NCI-H1694 treated with DMSO at 0.1 percent for 48 hours (cell line): ENCODE measurements at regions not wholly inside any gene's neighbourhood (a gene's known extent, or its start where the extent isn't known, plus 50 kb on each side); places are given as distances from the start of the nearest gene placed in this dataset.
"Not testable (repeated sequence)": the region's sequence is repeated elsewhere in the genome, so short reads cannot be mapped to it uniquely, and the experiment has no call there.

ENCODE experiments used
- DNase-seq: peaks from one replicate; lab custom pipeline; 2025; lab: John Stamatoyannopoulos, UW

- DNase-seq, result no peak
Measured at GRCh38 chr13:81041761-81042160, 700.8 kb upstream of the SPRY2 start.

GRCh38 chr13:81031996-81032395, 691.1 kb upstream of the SPRY2 start:
- no peak for DNase-seq

- no peak for DNase-seq
Measured at GRCh38 chr13:81025091-81025490, 684.2 kb upstream of the SPRY2 start.

GRCh38 chr13:81021284-81021840, 680.4 kb upstream of the SPRY2 start:
- DNase-seq, result no peak

- no peak for DNase-seq
Measured at GRCh38 chr13:81020010-81020409, 679.1 kb upstream of the SPRY2 start.

- DNase-seq, result no peak
Measured at GRCh38 chr13:81018936-81019335, 678.0 kb upstream of the SPRY2 start.

GRCh38 chr13:81017513-81018152, 676.7 kb upstream of the SPRY2 start:
- peak; percentile 76 for DNase-seq

- no peak for DNase-seq
Measured at GRCh38 chr13:81012031-81012430, 671.1 kb upstream of the SPRY2 start.

GRCh38 chr13:81001828-81002385, 661.0 kb upstream of the SPRY2 start:
- no peak for DNase-seq

GRCh38 chr13:80998603-80999002, 657.7 kb upstream of the SPRY2 start:
- not testable (repeated sequence) for DNase-seq

- no peak for DNase-seq
Measured at GRCh38 chr13:80989747-80990146, 648.8 kb upstream of the SPRY2 start.

GRCh38 chr13:80989241-80989640, 648.3 kb upstream of the SPRY2 start:
- DNase-seq, result no peak

GRCh38 chr13:80988391-80989151, 647.6 kb upstream of the SPRY2 start:
- DNase-seq, result no peak

GRCh38 chr13:80979035-80979641, 638.2 kb upstream of the SPRY2 start:
- peak; percentile 68 for DNase-seq

- no peak for DNase-seq
Measured at GRCh38 chr13:80977168-80977567, 636.2 kb upstream of the SPRY2 start.

GRCh38 chr13:80975903-80976302, 635.0 kb upstream of the SPRY2 start:
- DNase-seq, result no peak

GRCh38 chr13:80973721-80974120, 632.8 kb upstream of the SPRY2 start:
- no peak for DNase-seq

GRCh38 chr13:80972857-80973478, 632.0 kb upstream of the SPRY2 start:
- DNase-seq, result no peak

GRCh38 chr13:80965097-80965496, 624.2 kb upstream of the SPRY2 start:
- DNase-seq, result no peak

GRCh38 chr13:80962855-80963254, 621.9 kb upstream of the SPRY2 start:
- peak; percentile 25 for DNase-seq

GRCh38 chr13:80962173-80962572, 621.2 kb upstream of the SPRY2 start:
- no peak for DNase-seq

- DNase-seq, result no peak
Measured at GRCh38 chr13:80957019-80957655, 616.2 kb upstream of the SPRY2 start.
